T-helper 1 cell treated with Interleukin-12 subunit alpha and Interleukin-12 subunit beta and Interleukin-4 antibody, amounts not matched to agents 30 μg/mL and 1 μg/mL, for 36 hours (primary cell): ENCODE measurements at regions not wholly inside any gene's neighbourhood (a gene's known extent, or its start where the extent isn't known, plus 50 kb on each side); places are given as distances from the start of the nearest gene placed in this dataset.

Source experiments
- H3K27ac Mint-ChIP-seq: one replicate; pipeline ENCODE4 v1.8.0; 2021; ENCODE audit warnings: mild to moderate bottlenecking, mixed read lengths
- H3K27me3 Mint-ChIP-seq: one replicate; pipeline ENCODE4 v1.8.0; 2021; ENCODE audit warnings: low read depth, mixed read lengths
- H3K36me3 Mint-ChIP-seq: one replicate; pipeline ENCODE4 v1.8.0; 2021; ENCODE audit warnings: low read depth, mixed read lengths
- H3K4me1 Mint-ChIP-seq: one replicate; pipeline ENCODE4 v1.8.0; 2021; ENCODE audit warnings: low read depth, mixed read lengths
- H3K4me3 Mint-ChIP-seq: one replicate; pipeline ENCODE4 v1.8.0; 2021; ENCODE audit warnings: mild to moderate bottlenecking, moderate library complexity, mixed read lengths
- H3K9me3 Mint-ChIP-seq: one replicate; pipeline ENCODE4 v1.8.0; 2021; ENCODE audit warnings: mixed read lengths

DNA sequence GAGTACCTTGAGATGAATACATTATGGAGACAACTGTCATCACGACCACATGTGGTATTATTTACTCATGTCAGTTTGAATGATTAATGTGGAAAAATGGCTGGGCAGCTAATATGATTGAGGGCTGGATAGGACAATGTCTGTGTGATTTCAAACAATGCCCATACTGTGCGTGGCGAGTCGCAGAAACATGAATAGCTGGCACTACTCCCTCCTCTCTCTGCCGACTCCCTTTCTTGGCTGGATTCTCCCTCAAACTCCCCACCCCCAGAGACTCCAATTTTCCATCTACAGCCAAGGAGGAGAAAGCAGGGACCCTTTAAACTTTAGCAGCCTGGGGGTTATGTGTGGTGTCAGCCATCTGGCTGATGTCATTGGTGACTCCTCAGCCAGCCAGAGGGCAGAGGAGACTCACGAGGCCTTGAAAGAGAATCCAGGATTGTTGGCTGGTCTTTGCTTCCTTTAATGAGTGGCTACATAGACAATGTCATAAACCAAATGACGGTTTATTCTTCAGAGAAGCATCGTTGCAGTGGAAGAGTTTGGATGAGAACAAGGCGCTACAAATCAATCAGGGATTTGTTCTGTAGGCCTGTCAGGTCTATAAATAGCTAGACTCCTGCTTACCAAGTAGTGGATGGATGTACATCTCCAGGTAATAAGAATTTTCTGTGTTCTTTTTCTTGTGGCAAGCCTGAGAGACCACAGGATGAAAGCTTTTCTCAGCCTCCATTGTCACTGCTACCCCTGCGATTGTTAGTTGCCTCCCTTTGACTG is 165.6 kb downstream of the DLEU7 start:
- H3K36me3 Mint-ChIP-seq: no peaks in the 10 kb centered on the region
- no peak overlapping the region for H3K27ac Mint-ChIP-seq
- H3K4me1 Mint-ChIP-seq: no peaks in the 10 kb centered on the region
- H3K27me3 Mint-ChIP-seq: peaks cover 11% of the 10 kb centered on the region
- no peaks in the 10 kb centered on the region for H3K9me3 Mint-ChIP-seq
- H3K4me3 Mint-ChIP-seq: no peak overlapping the region

DNA sequence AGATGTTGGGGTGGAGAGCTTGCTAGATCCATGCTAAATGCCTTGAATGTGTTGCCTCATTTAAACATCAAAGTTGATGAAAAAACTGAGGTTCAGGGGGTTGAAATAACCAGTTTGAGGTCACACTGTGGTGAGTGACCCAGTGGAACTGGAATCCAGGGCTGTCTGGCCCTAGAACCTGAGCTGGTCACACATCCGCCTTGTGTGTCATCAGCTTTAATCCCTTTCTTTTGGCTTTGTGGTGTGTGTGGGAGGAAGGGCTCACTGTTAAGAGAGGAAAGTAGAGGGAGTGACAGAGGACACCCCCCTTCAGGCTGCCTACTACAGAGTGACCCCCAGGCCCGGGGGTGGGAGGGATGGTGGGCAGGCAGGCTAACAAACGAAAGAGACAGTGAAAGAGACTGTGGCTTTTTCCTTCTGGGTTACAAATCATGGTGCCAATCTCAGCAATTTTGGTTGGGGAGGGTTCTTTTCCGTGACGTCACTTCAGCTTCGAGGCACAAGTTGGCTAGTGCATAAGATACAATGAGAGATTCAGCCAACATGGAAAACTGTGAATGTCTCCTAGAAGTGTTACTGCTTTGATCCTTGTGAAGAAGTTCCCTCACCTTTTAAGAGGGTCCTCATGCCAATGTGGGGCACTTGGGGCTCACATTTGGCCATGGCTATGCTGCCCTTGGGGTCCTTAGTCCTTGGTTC is 164.9 kb downstream of the DLEU7 start:
- no peak overlapping the region for H3K4me3 Mint-ChIP-seq
- H3K36me3 Mint-ChIP-seq: no peaks in the 10 kb centered on the region
- peaks cover 16% of the 10 kb centered on the region for H3K27me3 Mint-ChIP-seq

DNA sequence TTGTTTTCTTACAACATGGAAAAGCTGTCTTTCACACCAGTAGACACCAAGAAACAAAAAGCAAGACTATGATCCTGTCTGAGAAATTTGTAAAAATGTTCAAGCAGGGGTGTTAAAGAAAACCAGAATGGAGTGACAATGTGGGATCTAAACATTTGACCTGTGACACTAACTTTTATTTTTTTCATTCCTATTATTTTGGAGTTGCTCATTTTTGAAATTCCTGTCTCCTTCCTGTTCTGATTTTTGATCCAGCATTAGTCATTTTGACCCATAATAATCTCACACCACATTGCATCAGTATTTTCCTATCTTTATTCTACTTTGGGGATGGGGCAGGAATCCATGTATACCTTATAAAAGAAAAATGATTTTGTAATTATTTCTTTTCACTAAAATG is 164.2 kb downstream of the DLEU7 start:
- Mint-ChIP-seq H3K27me3 (peaks cover 23% of the 10 kb centered on the region), H3K4me1 (peaks cover 2% of the 10 kb centered on the region), H3K36me3 (no peaks in the 10 kb centered on the region), H3K27ac (no peak overlapping the region), H3K9me3 (no peaks in the 10 kb centered on the region), H3K4me3 (no peak overlapping the region)

More for the DNA sequence above, 164.9 kb downstream of the DLEU7 start:
- Mint-ChIP-seq H3K9me3 (no peaks in the 10 kb centered on the region), H3K4me1 (no peaks in the 10 kb centered on the region), H3K27ac (no peak overlapping the region)

DNA sequence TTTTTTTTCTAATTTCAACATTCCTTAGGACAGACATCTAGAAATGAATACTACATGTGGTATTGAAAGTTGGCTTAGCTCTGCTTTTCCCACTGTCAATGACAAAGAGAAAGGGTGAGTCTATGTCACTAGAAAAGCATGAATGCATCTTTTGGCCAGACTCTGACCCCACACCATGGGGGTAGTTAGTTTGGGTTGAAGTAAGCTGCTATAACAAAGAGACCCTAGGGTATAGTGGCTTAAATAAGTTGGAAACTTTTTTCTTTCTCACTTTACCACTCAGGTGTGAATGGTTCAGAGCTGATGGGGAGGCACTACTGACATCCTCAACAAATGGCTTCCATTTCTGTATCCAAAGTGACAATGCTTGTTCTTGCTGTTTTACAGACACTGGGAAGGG is 161.5 kb downstream of the DLEU7 start:
- no peaks in the 10 kb centered on the region for H3K36me3 Mint-ChIP-seq
- peaks cover 30% of the 10 kb centered on the region for H3K27me3 Mint-ChIP-seq

DNA sequence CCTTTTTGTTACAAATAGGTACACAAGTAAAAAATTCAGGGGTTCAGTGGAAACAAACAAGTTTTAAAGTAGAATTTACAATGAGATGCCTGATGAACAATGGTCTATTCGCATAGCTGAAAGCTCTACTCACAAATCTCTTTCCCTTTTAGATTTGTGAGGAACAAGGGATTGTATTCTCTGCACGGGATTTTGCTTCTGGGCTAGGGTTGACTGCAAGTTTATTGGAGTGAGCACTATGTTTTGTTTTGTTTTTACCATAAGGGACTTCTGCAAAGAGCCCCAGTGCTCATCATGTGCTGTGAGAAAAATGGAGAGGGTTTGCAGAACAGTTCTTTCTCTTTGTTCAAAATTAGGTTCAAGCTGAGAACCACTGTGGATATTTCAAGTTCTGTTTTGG is 160.5 kb downstream of the DLEU7 start:
- Mint-ChIP-seq H3K27ac (no peak overlapping the region), H3K9me3 (no peaks in the 10 kb centered on the region), H3K36me3 (no peaks in the 10 kb centered on the region), H3K27me3 (peaks cover 32% of the 10 kb centered on the region), H3K4me1 (peaks cover 10% of the 10 kb centered on the region), H3K4me3 (no peak overlapping the region)

More for the DNA sequence above, 161.5 kb downstream of the DLEU7 start:
- peaks cover 8% of the 10 kb centered on the region for H3K4me1 Mint-ChIP-seq
- no peaks in the 10 kb centered on the region for H3K9me3 Mint-ChIP-seq
- no peak overlapping the region for H3K27ac Mint-ChIP-seq
- H3K4me3 Mint-ChIP-seq: no peak overlapping the region

DNA sequence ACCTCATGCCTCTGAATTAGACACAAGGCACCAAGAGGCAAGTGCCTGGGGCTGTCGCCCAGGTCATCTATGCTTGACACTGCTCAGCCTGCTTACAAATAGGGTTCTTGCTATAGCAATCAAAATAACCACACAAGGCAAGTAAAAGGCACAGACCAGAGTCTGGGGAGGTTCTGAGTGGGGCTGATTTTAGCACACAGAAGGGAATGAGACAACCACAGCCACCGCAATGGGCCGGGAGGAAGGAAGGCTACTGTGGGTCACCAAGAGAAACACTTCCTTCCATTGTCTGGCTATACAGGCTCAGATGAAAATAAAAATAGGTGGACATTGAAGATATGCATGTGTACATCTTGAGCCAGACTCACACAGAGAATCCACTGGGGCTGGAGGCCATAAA is 159.1 kb downstream of the DLEU7 start:
- Mint-ChIP-seq H3K4me3 (no peak overlapping the region), H3K27ac (no peak overlapping the region)

DNA sequence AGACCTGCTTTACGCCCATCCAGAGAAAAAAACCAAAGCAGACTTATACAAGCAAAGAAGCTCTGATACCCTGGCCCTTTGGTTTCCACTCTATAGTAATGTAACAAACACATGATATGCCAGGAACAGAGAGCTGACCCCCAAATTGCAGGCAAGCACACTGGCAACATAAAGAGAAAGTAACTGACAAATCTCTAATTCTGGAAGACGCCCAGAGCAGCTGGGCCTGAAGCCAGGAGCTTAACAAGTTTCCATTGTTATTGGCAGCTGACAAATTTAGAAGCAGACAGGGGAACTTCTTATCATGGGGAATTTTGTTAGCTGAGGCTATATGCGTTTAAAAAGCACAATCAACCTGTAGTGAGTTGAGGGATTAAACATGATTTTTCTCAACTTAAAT is 158.0 kb downstream of the DLEU7 start:
- peaks cover 10% of the 10 kb centered on the region for H3K4me1 Mint-ChIP-seq
- no peaks in the 10 kb centered on the region for H3K36me3 Mint-ChIP-seq
- no peaks in the 10 kb centered on the region for H3K9me3 Mint-ChIP-seq
- H3K27me3 Mint-ChIP-seq: peaks cover 26% of the 10 kb centered on the region
- H3K4me3 Mint-ChIP-seq: no peak overlapping the region
- no peak overlapping the region for H3K27ac Mint-ChIP-seq

More for the DNA sequence above, 159.1 kb downstream of the DLEU7 start:
- peaks cover 32% of the 10 kb centered on the region for H3K27me3 Mint-ChIP-seq
- no peaks in the 10 kb centered on the region for H3K9me3 Mint-ChIP-seq
- H3K36me3 Mint-ChIP-seq: no peaks in the 10 kb centered on the region
- H3K4me1 Mint-ChIP-seq: peaks cover 10% of the 10 kb centered on the region

DNA sequence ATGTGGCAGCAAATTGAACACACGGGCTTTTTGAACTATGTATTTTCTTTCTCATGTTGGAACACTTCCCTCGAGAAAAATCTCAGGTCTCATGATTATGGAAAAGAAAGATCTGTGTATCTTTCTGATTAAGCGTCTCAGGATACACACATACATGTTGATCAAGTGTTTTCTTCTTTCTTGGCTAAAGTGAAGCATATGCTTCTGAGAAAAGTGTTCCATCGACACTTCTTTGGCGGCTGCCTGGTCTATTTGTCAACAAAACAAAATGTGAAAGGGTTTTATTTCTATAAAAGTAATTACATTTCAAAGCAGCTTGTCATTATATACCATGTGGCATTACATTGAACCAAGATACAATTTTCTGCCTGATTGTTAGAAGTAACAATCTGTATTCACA is 157.5 kb downstream of the DLEU7 start:
- Mint-ChIP-seq H3K27me3 (peaks cover 24% of the 10 kb centered on the region), H3K9me3 (no peaks in the 10 kb centered on the region), H3K27ac (no peak overlapping the region), H3K36me3 (no peaks in the 10 kb centered on the region), H3K4me1 (peaks cover 10% of the 10 kb centered on the region), H3K4me3 (no peak overlapping the region)

DNA sequence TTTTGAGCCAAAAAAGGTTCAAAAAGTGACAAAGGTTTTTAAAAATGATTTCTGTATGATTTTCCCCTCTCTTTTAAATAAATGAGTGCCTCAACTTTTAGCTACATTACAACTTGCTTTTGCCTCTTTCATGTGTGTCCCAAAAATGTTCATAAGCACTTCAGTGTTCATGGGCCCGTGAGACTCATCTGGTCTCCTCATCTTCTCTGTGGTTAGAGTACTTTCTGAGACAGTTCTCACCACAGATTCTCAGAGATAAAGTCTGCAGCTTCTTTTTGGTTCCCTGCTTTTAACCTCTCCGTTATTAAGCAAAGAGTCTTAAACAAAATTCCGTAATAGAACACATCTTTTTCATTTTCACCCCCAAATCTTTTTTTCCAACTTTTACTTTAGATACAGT is 156.9 kb downstream of the DLEU7 start:
- Mint-ChIP-seq H3K36me3 (no peaks in the 10 kb centered on the region), H3K27me3 (peaks cover 27% of the 10 kb centered on the region), H3K4me1 (peaks cover 10% of the 10 kb centered on the region), H3K4me3 (no peak overlapping the region), H3K27ac (no peak overlapping the region), H3K9me3 (no peaks in the 10 kb centered on the region)

DNA sequence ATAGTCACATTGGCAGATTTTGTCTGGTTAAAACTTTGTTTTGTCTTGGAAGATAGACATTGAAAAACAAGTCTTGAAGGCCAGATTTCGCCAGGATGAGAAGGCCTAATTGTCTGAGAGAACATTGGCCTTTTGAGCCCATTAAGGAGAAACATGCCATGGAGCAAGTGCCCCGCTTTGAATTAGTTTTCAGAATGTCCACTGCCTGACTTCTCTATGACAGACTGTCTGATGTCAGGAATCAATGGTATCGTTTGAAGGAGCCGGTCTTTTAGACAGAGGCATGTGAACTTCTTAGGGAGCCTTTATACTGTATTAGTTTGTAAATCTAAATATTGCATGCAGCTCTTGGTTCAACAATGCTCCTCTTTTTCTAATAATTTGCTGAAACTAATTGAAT is 155.9 kb downstream of the DLEU7 start:
- H3K9me3 Mint-ChIP-seq: no peaks in the 10 kb centered on the region
- no peak overlapping the region for H3K4me3 Mint-ChIP-seq
- H3K27ac Mint-ChIP-seq: no peak overlapping the region
- H3K27me3 Mint-ChIP-seq: peaks cover 27% of the 10 kb centered on the region
- no peaks in the 10 kb centered on the region for H3K36me3 Mint-ChIP-seq
- peaks cover 10% of the 10 kb centered on the region for H3K4me1 Mint-ChIP-seq

DNA sequence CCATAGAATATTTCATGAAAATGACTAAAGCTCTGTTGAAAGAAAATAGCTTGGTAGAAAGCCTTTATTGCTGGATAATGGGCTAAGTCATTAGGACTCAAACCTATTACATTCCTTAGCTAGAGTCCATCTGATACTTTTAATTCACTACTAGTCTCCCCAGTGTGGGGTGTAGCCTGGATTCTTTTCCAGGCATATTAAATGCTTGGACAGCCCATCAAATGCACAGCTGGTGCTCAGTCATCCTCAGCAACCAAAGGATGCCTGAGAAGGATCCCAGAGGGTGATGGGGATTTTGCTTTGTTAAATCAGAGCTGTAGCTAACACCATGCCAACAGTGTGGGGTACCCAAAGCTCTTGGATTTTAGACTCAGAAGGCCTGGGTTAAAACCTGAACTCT is 153.5 kb downstream of the DLEU7 start:
- peaks cover 8% of the 10 kb centered on the region for H3K4me1 Mint-ChIP-seq
- H3K27me3 Mint-ChIP-seq: peaks cover 16% of the 10 kb centered on the region
- no peak overlapping the region for H3K27ac Mint-ChIP-seq
- no peaks in the 10 kb centered on the region for H3K9me3 Mint-ChIP-seq
- H3K4me3 Mint-ChIP-seq: no peak overlapping the region
- H3K36me3 Mint-ChIP-seq: no peaks in the 10 kb centered on the region

DNA sequence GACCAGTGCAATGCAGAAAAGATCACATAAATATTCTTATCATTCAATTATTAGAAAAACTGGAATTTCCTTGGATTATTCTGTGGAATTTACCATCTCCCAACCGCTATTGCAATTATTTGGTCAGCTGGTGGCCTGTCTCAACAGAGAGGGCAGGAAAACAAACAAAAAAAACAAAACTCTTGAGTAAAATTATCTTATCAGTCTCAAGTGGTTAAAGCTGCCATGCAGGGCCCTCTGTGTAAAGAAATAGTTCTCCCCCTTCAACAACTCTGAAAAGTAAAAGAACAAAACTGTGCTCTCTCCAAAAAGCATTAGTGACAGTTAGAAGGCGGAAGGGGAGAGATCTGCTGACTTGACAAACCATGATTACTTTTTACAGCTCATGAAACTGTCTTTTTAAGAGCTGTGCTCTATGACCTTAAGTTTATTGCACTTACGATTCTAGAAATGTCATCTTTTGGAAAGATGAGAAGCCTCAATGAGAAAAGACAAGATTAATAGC is 152.3 kb downstream of the DLEU7 start:
- Mint-ChIP-seq H3K27ac (no peak overlapping the region), H3K4me1 (peaks cover 8% of the 10 kb centered on the region), H3K27me3 (peaks cover 16% of the 10 kb centered on the region), H3K4me3 (no peak overlapping the region), H3K36me3 (no peaks in the 10 kb centered on the region), H3K9me3 (no peaks in the 10 kb centered on the region)

DNA sequence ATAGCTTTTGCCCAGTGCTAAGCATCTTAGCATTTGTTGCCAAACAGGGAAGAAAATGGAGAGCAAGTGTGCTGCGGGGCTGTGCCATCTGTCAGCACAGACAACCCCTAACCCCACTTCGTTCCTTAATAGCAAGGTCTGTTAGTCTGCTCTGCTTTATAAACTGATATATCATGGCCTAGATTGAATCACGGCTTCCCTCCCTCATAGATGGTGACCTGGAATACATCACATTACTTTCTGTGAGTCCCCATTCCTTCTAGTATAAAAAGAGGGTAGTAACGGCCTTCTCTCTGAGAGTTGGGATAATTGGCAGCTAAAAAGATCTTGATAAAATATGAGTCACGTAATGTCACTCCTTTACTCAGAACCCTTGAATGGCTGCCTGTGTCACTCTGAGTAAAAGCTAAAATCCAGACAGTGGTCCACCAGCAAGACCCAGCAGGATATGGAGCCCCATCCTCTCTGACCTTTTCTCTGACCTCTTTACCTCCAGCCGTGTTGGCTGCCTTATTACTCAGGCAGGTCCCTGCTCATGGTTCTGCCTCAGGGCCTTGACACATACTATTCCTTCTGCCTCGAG is 151.7 kb downstream of the DLEU7 start:
- Mint-ChIP-seq H3K36me3 (no peaks in the 10 kb centered on the region), H3K4me1 (peaks cover 4% of the 10 kb centered on the region), H3K27ac (no peak overlapping the region), H3K4me3 (no peak overlapping the region), H3K27me3 (peaks cover 17% of the 10 kb centered on the region), H3K9me3 (no peaks in the 10 kb centered on the region)

DNA sequence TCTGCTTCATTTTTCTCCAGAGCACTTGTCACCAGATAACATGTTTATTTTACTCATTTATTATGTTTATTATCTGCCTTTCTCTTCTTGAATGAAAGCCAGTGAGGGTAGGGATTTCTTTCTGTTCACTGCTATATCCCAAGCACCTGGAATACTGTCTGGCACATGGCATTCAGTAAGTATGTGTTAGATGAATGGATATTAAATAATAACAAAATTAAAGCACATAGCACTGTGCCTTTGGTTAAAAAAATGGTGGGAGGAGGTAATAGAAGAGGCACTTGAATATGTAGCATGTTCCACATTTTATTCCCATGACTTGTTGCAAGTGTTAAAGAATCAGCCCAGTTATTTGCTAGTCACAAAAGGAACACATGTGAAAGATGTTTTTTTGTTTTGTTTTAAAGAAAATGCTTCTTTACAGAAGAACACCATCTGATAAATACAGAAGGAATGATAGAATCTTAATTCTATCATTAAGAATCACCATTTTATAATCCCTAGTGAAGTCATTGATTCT is 151.0 kb downstream of the DLEU7 start:
- no peak overlapping the region for H3K27ac Mint-ChIP-seq
- H3K9me3 Mint-ChIP-seq: no peaks in the 10 kb centered on the region
- H3K36me3 Mint-ChIP-seq: no peaks in the 10 kb centered on the region
- H3K27me3 Mint-ChIP-seq: peaks cover 20% of the 10 kb centered on the region
- no peak overlapping the region for H3K4me3 Mint-ChIP-seq
- H3K4me1 Mint-ChIP-seq: no peaks in the 10 kb centered on the region

DNA sequence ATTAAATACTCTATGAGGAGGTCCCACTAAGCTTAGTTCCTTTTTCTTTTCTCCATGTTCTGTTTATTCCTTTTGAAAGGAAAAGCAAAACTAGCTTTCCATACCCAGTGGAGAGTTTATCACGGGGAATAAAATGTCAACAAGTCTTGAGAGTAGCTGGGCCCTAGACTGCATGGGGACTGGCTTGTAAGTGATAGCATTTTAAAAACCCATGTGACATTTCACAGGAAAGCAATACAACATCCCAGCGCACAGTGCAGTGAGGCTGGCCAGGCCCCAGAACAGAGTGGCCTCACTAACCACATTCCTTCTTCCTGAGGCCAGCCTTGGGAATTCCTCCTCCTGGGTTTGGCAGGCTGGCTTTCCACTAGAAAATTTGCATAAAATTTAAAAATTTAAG is 149.8 kb downstream of the DLEU7 start:
- no peaks in the 10 kb centered on the region for H3K36me3 Mint-ChIP-seq
- no peak overlapping the region for H3K4me3 Mint-ChIP-seq
- H3K4me1 Mint-ChIP-seq: no peaks in the 10 kb centered on the region
- no peaks in the 10 kb centered on the region for H3K9me3 Mint-ChIP-seq
- no peak overlapping the region for H3K27ac Mint-ChIP-seq
- H3K27me3 Mint-ChIP-seq: peaks cover 20% of the 10 kb centered on the region
